ENCODE measurements at regions not wholly inside any gene's neighbourhood (a gene's known extent, or its start where the extent isn't known, plus 50 kb on each side); places are given as distances from the start of the nearest gene placed in this dataset.

DNA sequence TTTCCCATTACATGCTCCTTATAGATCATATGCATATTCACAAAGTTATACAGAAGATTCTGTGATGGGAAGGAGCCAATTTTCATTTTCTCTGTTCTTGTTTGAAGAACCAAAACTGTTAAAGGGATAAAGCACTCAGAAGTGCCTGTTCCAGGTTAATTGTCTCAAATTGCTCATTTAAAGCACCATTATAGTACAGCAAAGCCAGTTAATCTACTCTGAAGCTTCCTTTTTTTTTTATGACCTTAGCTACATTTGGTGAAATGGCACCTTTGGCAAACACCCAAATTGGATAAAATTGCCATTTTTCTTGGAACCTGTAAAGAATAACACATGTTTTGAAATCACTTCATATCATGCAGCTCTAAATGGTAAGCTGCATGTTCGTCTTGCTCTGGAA is 1092.3 kb downstream of the BCL11A start:
- H3K79me2 ChIP-seq (ENCODE audit: control insufficient read depth, insufficient read depth, low read length) = no peaks in the 10 kb centered on the region
- H4K20me1 ChIP-seq (ENCODE audit: control insufficient read depth, insufficient read depth) = no peaks in the 10 kb centered on the region
- no peak overlapping the region for H3K4me2 ChIP-seq (ENCODE audit: control insufficient read depth, insufficient read depth)
- no peaks in the 10 kb centered on the region for H3K36me3 ChIP-seq (ENCODE audit: control insufficient read depth in 2 of 2, insufficient read depth in 2 of 2, low read length in 1 of 2)
- no peak overlapping the region for H2AFZ ChIP-seq (ENCODE audit: control insufficient read depth, low read depth, low read length)
- SMC1A ChIA-PET (ENCODE audit: uncharacterized antibody, unreplicated experiment) = interaction anchor here (0.7 kb wide), 1 partner anchor 140 kb away, joined by 3 read pairs; no protein-coding TSS in a partner anchor
- no peak for ATAC-seq
- H3K27me3 ChIP-seq (replicated peaks in 1 of 2; ENCODE audit: control insufficient read depth in 2 of 2, insufficient read depth in 2 of 2, low read length in 1 of 2) = no peaks in the 10 kb centered on the region; a peak in 1 of 4 replicates
- no peak overlapping the region for H3K4me3 ChIP-seq
- POLR2A ChIA-PET = no interaction called here
- intact Hi-C loops (cut with micrococcal nuclease; ENCODE audit: unreplicated experiment) (no loop called here), in situ Hi-C loops (cut with MboI) (no loop called here)
- no peaks in the 10 kb centered on the region for H3K9me3 ChIP-seq (replicated peaks; ENCODE audit: control insufficient read depth, insufficient read depth, low read length)
- TF ChIP-seq POU2F2 (IDR thresholded peaks at IDR 0.05; ENCODE audit: borderline replicate concordance, low read depth, low read length) = no peak
- TF ChIP-seq NFYB (IDR thresholded peaks at IDR 0.05; ENCODE audit: insufficient read depth, low read depth, low read length) = no peak
- TF ChIP-seq IRF3 (IDR thresholded peaks at IDR 0.05) = no peak
- no peak for TF ChIP-seq RAD51 (IDR thresholded peaks at IDR 0.05)
- no peak for TF ChIP-seq EED (IDR thresholded peaks at IDR 0.05; ENCODE audit: low read depth)
- TF ChIP-seq ZNF274 (IDR thresholded peaks at IDR 0.05; ENCODE audit: insufficient read depth, insufficient read length) = no peak
- TF ChIP-seq ATF2 (IDR thresholded peaks at IDR 0.05; ENCODE audit: low read length) = no peak
- TF ChIP-seq IRF5 (IDR thresholded peaks at IDR 0.05; ENCODE audit: borderline replicate concordance) = no peak
- no peak for TF ChIP-seq SREBF2 (IDR thresholded peaks at IDR 0.05; ENCODE audit: low read length)
- no peak for TF ChIP-seq SUZ12 (IDR thresholded peaks at IDR 0.05; ENCODE audit: unreplicated experiment)
- no peak for TF ChIP-seq BACH1 (IDR thresholded peaks at IDR 0.05; ENCODE audit: borderline replicate concordance)
- TF ChIP-seq EZH2 (IDR thresholded peaks at IDR 0.05; ENCODE audit: borderline replicate concordance, control insufficient read depth, low read depth, low read length) = no peak
- TF ChIP-seq, protein P1, sequence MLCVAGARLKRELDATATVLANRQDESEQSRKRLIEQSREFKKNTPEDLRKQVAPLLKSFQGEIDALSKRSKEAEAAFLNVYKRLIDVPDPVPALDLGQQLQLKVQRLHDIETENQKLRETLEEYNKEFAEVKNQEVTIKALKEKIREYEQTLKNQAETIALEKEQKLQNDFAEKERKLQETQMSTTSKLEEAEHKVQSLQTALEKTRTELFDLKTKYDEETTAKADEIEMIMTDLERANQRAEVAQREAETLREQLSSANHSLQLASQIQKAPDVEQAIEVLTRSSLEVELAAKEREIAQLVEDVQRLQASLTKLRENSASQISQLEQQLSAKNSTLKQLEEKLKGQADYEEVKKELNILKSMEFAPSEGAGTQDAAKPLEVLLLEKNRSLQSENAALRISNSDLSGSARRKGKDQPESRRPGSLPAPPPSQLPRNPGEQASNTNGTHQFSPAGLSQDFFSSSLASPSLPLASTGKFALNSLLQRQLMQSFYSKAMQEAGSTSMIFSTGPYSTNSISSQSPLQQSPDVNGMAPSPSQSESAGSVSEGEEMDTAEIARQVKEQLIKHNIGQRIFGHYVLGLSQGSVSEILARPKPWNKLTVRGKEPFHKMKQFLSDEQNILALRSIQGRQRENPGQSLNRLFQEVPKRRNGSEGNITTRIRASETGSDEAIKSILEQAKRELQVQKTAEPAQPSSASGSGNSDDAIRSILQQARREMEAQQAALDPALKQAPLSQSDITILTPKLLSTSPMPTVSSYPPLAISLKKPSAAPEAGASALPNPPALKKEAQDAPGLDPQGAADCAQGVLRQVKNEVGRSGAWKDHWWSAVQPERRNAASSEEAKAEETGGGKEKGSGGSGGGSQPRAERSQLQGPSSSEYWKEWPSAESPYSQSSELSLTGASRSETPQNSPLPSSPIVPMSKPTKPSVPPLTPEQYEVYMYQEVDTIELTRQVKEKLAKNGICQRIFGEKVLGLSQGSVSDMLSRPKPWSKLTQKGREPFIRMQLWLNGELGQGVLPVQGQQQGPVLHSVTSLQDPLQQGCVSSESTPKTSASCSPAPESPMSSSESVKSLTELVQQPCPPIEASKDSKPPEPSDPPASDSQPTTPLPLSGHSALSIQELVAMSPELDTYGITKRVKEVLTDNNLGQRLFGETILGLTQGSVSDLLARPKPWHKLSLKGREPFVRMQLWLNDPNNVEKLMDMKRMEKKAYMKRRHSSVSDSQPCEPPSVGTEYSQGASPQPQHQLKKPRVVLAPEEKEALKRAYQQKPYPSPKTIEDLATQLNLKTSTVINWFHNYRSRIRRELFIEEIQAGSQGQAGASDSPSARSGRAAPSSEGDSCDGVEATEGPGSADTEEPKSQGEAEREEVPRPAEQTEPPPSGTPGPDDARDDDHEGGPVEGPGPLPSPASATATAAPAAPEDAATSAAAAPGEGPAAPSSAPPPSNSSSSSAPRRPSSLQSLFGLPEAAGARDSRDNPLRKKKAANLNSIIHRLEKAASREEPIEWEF (IDR thresholded peaks at IDR 0.05; ENCODE audit: insufficient replicate concordance, low read depth, low read length) = no peak
- TF ChIP-seq NR2C1 (IDR thresholded peaks at IDR 0.05) = no peak
- TF ChIP-seq NR2C2 (IDR thresholded peaks at IDR 0.05; ENCODE audit: borderline replicate concordance, control insufficient read depth, insufficient read length, low read depth) = no peak
- no peak for DNase-seq (ENCODE audit: low read depth, low spot score)
- H3K9ac ChIP-seq (ENCODE audit: control insufficient read depth, insufficient read depth, low read length) = no peak overlapping the region
- no peak for FAIRE-seq
- H3K27ac ChIP-seq (ENCODE audit: control insufficient read depth, insufficient read depth) = no peak overlapping the region
- H3K4me1 ChIP-seq (ENCODE audit: control insufficient read depth, insufficient read depth, low read length) = no peaks in the 10 kb centered on the region
- BruUV-seq (replicated peaks) = no TSS peak
- WGBS (ENCODE audit: insufficient coverage, insufficient replicate concordance, low lambda C conversion rate, missing lambda C conversion rate) = 0% methylated on average over 1 of the region's 1 CpG
- RAD21 ChIA-PET (ENCODE audit: unreplicated experiment) = no interaction called here
- CTCF ChIA-PET = interaction anchor here (1.6 kb wide), 1 partner anchor 12 kb away, joined by 5 read pairs; no protein-coding TSS in a partner anchor

All from GM12878 (cell line).